Muscle of back (tissue), 3 donors: ENCODE measurements at regions not wholly inside any gene's neighbourhood (a gene's known extent, or its start where the extent isn't known, plus 50 kb on each side); places are given as distances from the start of the nearest gene placed in this dataset.

Source experiments
- DNase-seq, 3 donors: peaks; one replicate each; pipeline versions ENCODE4 v3.0.0 to v3.0.0-alpha.2; 2013

DNA sequence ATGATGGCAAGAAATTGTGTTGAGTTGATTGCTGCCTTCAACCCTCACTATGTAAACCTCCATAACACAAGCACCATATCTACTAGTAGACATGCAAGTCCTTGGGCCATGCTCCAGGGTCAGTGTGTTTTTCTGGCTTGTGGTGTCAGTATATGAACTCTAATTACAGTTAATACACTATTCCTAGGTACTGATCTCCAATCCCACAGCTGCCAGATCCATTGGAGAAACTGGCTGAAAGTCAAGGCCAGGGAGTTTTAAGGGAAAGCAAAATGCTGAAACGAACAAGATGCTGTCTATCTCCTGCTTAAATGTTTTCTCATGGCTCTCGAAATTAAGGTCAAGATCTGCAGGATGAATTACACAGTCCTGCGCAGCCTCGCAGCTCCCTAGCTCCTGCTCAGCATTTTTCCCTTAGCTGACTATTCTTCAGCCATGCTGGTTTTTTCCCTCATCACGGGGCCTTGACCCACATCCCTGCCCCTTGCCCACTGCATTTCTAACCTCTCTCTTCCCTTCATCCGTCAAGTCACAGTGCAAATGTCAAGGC lies 425.0 kb upstream of the ADAMTS9 start:
- DNase-seq, result peak in 2 of 3 donors; percentile 16 to 48

DNA sequence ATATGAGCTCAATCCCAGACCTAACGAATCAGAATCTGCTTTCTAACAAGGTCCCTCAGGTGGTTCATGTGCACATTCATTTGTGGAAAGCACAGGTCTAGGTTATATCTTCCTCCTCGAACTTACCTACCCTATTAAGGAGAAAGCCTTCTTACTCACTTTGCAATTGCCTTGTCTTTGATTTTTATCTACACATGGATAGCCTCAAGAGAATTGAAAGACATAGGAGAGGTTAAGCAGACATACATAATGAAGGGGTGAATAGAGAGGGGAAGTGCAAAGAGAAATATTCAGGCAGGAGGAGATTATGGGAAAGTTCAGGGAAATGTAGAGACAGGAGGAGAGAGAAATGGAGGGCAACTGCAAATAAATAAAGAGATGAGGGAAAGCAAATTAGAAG lies 422.9 kb upstream of the ADAMTS9 start:
- no peak for DNase-seq

DNA sequence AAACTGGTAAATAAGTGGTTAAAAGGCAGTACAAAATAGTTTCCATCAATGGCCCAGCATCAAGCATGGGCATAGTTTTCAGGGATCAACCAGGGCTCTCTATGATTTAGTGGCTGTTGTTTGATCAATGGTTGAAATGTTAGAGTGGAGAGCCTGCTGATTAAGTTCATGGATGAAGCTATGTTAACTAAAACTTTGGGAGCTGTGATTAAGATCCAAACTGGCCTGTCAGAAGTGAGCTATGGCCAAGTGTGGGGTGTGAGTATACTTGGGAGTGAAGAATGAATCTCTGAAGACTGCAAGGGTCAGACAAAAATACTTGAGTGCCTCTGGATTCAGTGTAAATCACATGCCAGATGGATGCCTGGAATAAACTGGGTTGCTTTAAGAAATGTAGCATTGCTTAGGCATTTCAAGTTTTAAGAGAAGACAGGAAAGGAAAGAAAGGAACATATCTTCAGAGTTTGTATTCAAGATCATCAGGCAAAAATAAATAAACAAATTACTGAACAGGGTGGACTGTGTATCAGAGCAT lies 422.2 kb upstream of the ADAMTS9 start:
- no peak for DNase-seq

DNA sequence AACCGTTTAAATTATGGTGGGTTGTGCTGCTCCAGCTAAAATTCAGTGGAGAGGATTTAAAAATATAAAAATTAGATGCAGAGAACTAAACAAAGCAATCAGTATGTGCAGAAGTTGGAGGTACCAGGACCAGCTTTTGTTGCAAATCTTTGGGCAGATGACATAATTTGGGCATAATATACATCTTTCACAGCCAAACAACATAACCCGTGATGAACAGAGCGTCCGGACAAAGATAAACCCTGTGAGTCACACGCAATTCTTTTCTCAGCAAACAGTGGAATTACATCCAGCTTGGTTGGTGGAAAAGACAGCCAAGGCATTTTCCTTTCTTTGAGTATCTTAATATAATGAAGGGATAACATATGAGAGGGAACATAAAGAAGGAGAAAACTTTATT lies 419.4 kb upstream of the ADAMTS9 start:
- DNase-seq, result peak in 1 of 3 donors; percentile 43

DNA sequence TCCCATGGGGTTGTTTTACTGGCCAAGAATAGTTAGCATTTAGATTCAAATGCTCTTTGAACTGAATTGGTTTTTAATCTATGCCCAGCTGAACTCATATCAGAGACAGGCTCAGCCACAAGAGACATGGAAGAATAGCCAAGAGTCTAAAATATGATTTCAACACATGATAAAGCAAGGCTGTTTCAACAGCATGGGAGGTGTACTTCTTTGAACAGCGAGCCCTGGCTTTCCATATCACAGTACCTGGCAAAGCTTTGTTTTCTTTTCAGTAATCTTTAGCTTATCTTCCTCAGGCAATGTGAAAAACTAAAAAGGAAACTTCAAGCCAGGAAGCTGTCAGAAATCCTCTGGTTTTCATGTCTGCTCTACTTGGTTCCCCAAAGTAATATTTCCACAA lies 413.6 kb upstream of the ADAMTS9 start:
- no peak for DNase-seq

DNA sequence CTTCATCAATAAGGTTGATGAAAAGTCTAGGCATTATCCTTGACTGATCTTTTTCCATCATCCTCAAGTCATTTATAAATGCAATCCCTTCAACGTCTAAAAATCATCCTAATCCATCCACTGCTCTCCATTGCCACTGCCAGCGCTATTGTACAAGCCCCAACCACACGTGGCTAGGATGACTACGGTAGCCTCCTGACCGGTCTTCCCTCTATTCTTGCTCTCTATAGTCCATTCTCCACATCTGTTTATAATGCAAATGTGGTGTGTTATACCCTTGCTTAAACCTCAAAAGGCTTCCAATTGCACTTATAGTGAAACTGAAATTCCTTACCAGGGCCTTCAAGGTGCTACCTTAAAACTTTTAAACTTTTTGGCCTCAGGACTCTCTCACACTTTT lies 410.6 kb upstream of the ADAMTS9 start:
- no peak for DNase-seq

DNA sequence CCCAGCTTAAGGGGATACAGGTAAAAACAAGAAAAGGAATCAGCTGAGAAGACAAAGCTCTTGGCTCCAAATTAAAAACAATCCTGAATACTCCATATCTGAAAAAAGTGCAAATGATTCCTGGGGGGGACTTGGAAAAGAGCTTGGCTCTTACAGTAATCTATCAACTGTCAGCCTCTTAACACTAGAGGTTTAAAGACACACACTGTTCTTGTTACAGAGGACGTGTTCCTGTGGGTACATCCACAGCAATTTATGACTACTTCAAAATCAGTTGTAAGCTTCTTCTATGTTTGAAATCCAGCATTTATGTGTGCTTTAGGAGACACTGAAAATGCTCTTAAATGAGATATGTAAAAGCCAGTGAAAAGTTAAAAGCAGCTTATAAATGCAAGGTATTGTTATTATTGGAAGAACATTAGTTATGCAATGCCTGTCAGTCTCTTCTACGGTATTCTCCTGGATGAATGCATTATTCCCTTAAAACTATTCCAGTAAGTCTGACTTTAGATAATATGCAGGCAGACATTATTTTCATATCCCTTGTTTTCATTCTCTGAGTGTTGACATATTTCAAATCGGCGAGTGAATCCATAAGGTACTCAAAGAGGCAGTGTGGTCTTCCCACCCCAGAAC lies 408.4 kb upstream of the ADAMTS9 start:
- DNase-seq, result no peak

DNA sequence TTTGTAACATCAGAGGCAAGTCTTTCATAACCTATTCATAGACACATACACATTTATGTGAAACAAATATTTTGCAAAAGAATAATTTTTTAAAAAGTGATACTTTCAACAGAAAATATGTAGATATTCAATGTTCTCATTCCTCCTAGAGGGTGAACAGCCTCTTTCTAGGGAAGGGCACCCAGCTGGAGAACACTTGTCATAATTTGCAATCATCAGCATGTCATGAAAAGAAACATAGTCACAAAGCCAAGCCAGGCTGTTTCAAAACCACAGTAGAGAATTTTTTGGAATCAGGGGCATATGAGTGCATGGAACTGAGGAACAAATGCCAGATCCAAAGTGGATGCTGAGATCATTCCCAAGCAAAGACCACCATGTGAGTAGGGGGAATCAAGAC lies 406.9 kb upstream of the ADAMTS9 start:
- DNase-seq, result no peak

DNA sequence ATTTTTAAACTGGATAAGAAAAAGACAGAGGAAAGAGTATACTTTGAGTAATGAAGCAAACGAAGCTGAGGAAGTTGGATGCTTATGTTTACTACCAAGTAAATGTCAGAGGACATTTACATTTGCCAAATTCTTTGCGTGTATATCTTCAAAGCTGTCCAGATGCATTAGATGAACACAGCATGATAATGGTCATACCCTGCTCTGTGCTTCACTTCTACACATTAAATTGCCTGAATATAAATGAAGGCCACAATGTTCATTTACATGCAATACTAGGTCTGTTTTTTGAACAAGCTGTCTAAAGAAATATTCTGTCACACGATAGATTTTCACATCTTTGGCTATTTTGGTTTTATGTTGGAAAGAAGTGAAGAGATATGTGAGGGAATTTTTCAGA lies 405.8 kb upstream of the ADAMTS9 start:
- DNase-seq, result no peak

DNA sequence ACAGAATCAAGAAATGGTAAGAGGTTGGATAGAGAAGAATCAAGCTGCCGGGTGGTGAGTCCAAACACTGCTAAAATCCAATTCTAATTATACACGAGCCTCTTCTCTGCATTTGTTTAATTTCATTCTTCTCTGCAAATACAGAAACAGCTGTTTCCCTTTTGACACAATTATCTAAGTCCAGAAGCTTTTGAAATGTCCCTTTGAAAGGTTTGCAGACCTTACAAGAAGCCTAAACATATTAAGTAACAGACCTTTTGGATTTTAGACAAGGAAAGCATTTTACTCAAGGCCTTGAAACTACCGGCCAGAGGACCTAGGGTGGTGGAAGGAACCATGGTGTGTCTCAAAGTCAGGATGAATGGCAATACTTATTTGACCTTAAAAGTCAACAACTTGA lies 403.8 kb upstream of the ADAMTS9 start:
- DNase-seq, result no peak

DNA sequence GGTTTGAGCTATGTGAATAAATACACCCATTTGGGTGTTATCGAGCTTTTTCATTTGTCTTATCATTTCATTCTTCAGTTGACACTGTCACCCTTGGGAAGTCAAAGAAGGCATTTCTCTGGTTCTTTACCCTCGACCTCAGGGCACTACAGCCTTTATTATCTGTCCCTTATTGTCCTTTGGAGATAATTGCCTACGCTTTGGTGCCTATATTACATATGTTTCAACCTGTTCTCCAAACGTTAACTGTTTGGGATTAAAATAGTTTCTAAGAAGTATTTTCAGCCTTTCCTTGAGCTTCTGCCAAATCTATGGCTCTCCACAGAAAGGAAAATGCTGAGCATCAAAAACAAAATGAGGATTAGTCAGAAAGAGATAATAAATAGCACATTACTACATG lies 395.4 kb upstream of the ADAMTS9 start:
- peak in 1 of 3 donors; percentile 34 for DNase-seq

DNA sequence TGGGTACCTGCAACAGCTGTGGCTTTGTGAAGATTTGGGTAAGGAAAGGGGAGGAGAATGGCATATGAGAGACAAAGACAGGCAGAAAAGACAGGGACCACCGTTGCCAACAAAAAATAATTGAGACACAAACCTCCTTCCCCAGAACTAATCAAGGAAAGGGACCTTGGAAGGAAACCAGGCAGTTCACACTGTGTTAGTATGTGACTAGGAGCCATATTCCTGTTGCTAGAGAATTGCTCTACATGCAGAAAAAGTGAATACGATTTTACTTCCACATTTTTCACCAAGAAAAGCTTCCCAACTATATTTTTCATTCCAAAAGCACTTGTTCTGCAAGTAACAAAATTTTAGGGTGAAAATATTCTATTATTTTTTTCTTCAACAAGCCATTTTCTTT lies 393.7 kb upstream of the ADAMTS9 start:
- DNase-seq, result peak in 1 of 3 donors; percentile 17

DNA sequence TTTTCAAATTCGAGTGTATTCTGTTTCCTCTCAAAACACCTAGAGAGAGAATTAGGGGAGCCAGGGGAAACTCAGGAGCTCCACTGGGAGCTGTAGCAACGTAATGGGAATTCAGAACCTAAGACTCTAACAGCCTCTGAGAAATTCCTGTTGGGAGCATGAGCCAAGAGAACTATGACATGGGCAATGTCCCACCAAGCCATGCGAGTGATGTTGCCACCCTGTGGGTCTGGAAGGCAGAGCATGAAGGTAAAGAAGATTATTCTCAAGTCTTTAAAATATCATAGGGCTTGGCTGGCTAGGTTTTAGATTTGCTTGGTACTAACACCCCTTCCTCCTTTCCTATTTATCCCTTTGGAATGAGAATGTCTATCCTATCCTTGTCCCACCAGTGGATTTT lies 392.6 kb upstream of the ADAMTS9 start:
- no peak for DNase-seq

DNA sequence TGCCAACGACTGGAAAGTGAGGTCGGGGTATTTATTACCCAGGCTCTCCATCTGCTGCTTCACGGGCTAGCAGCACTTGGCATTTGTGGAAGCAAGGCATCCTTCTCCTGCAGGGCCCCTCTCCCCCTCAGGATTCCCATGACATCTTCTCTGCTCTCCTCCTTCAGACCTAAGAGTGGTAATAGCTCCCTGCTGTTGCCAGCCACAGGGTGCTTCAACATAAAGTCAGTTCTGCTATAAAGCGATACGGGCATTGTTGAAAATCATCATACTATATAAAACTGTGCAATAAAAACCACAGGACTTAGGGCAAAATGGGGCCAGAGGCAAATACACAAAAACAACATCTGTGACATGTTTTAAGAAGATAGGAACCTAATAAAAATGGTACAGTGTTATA lies 391.8 kb upstream of the ADAMTS9 start:
- no peak for DNase-seq

DNA sequence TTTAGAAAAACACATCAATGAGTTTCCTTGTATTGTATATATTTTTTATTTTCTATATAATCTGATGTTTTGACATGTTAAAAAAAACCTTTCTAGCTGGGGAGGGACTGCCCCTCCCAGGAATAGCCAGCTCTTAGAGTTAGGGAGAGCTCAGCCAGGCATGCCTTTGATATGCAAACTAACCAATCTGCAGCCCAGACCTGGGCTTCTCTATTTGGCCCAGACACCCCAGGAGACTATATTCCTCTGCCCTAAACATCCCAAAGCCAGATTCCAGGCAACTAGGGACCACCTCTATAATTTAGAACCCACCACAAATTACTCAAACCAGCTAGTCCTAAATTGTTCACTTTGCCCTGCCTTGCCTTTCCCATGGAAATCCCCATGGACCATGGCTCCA lies 390.9 kb upstream of the ADAMTS9 start:
- DNase-seq, result no peak

DNA sequence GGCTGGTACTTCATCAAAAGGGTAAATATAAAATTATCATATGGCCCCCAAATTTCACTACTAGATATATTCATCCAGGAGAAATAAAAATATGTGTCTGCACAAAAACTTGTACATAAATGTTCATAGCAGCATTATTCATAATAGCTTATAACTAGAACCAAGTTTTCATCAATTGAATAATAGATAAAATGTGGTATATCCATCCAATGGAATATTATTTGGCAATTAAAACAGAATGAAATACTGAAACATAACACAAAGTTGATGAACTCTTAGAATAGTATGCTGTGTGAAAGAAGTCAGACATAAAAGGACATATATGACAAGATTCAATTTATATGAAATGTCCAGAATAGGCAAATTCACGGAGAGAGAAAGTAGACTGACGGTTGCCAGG lies 389.3 kb upstream of the ADAMTS9 start:
- DNase-seq, result no peak

DNA sequence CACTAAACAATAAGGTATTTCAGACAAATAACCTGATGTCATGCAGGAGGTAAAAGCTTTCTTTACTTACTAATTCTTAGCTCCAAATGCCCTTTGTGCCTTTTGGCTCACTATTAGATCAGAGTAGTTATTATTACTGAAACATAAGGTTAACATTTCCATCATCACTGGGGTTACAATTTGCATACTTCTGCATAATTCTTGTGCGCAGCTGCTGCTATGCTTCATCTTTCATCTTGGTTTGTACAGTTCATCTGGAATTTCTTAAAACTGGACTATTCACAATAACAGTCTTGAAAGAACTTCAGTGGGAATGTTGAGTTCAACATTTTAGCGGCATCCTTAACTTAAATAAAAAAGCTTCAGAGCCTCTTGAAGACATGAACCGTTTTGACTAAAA lies 383.2 kb upstream of the ADAMTS9 start:
- peak in 1 of 3 donors; percentile 37 for DNase-seq

DNA sequence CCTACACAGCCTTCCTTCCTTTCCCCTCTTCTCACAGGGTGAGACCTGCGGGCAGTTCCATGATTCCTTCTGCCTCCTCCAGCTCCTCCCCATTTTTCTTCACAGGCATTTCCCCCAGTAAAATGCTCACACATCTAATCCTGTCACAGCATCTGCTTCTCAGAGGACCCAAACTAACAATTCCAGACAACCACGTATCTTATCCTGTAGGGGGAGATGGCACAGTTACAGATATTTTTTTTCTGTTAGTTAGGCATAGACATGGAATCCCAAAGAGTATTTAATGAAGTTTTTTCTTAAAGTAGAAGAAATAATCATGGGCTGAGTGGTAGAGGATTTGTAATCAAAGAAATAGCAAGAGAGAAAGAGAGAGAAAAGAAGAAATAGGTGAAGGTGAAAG lies 373.1 kb upstream of the ADAMTS9 start:
- no peak for DNase-seq

DNA sequence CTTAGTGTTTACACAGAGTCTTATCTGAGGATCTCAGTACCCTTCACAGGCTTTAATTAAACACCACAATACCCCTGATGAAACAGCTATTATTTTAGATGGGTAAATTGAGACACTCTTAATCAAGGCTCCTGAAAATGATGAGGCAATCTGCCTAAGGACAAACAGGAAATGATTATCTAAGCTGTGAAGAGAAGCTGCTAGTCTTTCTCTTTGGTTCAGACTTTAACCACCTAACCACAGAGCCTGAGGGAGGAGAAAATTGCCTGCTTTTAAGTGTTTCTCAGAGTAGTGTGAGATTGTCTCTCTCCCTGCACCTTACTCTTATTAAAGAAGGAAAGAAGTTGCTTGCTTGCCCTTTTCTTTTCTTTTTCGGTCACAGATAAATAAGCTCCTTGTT lies 364.3 kb upstream of the ADAMTS9 start:
- no peak for DNase-seq

DNA sequence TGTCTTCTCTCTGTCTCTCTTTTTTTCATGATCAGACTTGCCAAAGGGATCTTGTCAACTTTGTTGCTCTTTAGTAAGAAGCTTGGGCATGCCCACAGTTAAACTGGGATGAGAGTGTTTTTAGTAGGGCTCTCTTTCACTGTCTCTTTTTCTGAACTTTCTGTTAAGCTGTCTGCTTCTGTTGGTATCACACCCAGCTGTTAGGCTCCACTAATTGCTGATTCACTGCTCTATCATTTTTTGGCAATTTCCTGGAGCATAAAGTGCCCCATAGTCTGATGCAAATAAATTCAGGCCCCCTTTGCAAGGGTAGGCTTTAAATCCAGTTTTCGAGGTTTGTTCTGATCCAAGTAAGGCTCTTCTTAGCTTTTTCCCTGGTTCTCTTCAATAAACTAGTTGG lies 360.4 kb upstream of the ADAMTS9 start:
- DNase-seq, result no peak

DNA sequence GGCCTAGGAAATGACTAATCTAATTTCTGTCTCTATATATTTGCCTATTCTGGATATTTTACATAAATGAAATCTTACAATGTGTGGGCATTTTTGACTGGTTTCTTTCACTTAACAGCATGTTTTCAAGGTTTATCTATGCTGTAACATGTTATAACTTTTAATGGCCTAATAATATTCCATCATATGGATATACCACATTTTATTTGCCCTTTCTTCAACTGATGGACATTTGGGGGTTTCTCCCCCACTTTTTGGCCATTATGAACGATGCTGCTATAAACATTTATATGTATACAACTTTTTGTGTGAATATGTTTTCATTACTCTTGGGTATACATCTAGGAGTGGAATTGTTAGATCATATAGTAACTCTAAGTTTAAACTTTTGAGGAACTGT lies 357.3 kb upstream of the ADAMTS9 start:
- DNase-seq, result no peak

DNA sequence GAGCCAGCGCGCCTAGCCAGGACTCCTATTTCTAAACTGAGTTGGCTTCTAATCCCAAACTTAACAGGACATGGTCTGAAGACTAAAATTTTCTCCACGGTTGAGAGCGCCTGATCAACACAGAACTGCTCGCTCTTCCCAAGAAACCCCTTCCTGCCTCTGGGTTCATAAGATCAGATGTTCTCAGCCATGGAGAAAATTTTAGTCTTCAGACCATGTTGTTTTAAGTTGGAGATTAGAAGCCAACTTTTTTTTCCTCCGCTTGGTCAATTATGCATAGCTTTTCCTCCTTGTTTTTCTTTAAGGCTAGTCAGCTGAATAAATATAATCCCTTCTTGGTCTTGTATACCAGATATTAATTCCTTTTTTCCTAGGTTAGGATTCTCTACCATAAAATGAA lies 356.6 kb upstream of the ADAMTS9 start:
- no peak for DNase-seq

DNA sequence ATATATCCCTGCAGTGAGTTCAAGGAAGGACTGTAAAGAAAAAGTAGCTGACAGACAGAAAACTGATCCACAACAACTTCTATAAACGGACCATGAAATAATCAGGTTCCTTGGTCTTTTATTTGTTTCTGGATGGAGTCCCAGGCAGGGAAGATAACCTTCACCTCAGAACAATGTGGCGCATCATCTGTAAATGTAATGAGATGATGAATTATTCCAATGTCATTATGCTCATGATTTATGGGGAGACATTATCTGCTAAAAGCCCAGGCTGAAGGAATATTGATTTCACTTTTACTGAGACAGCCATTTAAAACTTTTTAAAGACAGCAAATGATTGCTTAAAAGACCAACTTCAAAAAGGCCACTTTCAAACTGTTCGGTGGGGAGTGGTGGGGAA lies 354.9 kb upstream of the ADAMTS9 start:
- DNase-seq, result no peak

DNA sequence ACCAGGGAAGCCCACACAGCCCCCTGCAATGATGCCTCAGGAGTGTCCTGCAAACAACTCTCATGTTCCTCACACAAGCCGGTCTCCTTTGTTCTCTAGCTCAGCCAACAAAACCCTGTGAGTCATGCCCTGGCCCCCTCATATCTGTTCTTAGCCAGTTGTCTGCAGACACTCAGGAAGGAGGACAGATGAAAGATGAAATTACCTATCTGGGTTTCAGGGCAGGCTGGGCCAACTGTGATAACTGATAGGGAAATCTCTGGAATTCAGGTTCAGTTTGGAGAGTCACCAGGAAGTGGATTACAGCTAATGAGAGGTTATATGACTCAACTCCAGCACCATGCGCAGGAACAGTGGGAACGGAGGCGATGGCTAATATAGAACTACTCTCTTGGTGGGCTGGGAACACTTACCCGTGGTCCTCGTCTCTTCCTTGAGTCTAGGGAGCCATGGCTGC lies 352.0 kb upstream of the ADAMTS9 start:
- peak in 1 of 3 donors; percentile 45 for DNase-seq
